GM06990 (cell line): ENCODE measurements at regions not wholly inside any gene's neighbourhood (a gene's known extent, or its start where the extent isn't known, plus 50 kb on each side); places are given as distances from the start of the nearest gene placed in this dataset.

Experiments used
- DNase-seq: peaks from one replicate; pipeline ENCODE4 v3.0.0-alpha.2; 2011; ENCODE audit not compliant: insufficient read length; ENCODE audit errors: extremely low read depth
- H3K27me3 ChIP-seq: replicated peaks from 2 replicates; pipeline ENCODE4 v1.6.0; 2011; ENCODE audit warnings: low read length; ENCODE audit not compliant: control insufficient read depth, insufficient read depth
- H3K36me3 ChIP-seq: 2 replicates; pipeline ENCODE4 v1.5.1; 2011; ENCODE audit warnings: low read length; ENCODE audit not compliant: control insufficient read depth, insufficient read depth
- H3K4me3 ChIP-seq: replicated peaks from 2 replicates; pipeline ENCODE4 v1.5.1; 2011; ENCODE audit warnings: low read depth, mild to moderate bottlenecking, control low read depth, low read length
- TF ChIP-seq, protein P1 (sequence below): IDR thresholded peaks from 2 replicates; pipeline ENCODE4 v1.5.1; 2011; ENCODE audit warnings: low read length, control low read depth, mild to moderate bottlenecking, inconsistent platforms; ENCODE audit not compliant: insufficient read depth, poor library complexity, severe bottlenecking

- TF ChIP-seq, protein P1, sequence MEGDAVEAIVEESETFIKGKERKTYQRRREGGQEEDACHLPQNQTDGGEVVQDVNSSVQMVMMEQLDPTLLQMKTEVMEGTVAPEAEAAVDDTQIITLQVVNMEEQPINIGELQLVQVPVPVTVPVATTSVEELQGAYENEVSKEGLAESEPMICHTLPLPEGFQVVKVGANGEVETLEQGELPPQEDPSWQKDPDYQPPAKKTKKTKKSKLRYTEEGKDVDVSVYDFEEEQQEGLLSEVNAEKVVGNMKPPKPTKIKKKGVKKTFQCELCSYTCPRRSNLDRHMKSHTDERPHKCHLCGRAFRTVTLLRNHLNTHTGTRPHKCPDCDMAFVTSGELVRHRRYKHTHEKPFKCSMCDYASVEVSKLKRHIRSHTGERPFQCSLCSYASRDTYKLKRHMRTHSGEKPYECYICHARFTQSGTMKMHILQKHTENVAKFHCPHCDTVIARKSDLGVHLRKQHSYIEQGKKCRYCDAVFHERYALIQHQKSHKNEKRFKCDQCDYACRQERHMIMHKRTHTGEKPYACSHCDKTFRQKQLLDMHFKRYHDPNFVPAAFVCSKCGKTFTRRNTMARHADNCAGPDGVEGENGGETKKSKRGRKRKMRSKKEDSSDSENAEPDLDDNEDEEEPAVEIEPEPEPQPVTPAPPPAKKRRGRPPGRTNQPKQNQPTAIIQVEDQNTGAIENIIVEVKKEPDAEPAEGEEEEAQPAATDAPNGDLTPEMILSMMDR = no peak
- no peaks in the 10 kb centered on the region for H3K36me3 ChIP-seq
- H3K27me3 ChIP-seq = no peaks in the 10 kb centered on the region
- no peak for DNase-seq
- no peak overlapping the region for H3K4me3 ChIP-seq
Measured at GRCh38 chr2:147588191-147588590, 256.6 kb upstream of the ACVR2A start.

GRCh38 chr2:147578529-147578928, 266.3 kb upstream of the ACVR2A start:
- TF ChIP-seq, protein P1 = no peak
- no peak for DNase-seq
- Histone ChIP-seq H3K36me3 (no peaks in the 10 kb centered on the region), H3K4me3 (no peak overlapping the region), H3K27me3 (no peaks in the 10 kb centered on the region; the same call in 1 of the 2 replicates)

- DNase-seq = no peak
- TF ChIP-seq, protein P1 = no peak
- Histone ChIP-seq H3K27me3 (no peaks in the 10 kb centered on the region; the same call in 1 of the 2 replicates), H3K36me3 (no peaks in the 10 kb centered on the region), H3K4me3 (no peak overlapping the region)
Measured at GRCh38 chr2:147577998-147578380, 266.8 kb upstream of the ACVR2A start.

DNA sequence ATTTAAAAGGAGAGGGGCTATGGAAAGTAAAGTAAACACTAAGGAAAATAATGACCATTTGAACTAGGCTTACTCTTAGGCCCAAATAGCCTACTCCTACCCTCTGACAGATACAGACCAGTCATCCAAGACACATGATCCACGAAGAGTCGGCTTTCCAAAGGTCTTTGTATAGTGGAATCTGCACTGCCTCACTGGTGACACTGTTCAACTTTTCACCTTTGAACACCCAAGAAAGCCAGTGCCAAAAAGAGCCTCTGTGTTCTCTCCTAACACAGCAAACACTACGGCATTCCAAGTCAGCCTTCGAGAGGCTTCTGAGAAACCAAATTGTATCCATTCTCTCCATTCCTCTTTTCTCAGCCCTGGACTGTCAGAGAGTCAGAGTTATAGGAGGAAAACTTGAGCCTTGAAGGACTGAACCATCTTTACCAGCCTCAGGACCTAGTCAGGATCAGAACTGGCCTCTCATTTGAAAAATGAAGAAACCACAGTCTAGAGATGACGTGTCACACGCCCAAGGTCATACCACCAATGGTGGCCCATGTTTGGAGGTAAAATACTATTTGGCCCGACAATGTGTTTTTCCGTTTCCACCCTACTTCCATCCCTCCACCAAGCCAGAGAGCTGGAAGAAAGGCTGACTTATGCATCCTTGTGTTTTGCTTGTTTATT, 267.4 kb upstream of the ACVR2A start:
- Histone ChIP-seq H3K36me3 (no peaks in the 10 kb centered on the region), H3K4me3 (no peak overlapping the region), H3K27me3 (no peaks in the 10 kb centered on the region; the same call in 1 of the 2 replicates)
- TF ChIP-seq, protein P1 = no peak
- no peak for DNase-seq

DNA sequence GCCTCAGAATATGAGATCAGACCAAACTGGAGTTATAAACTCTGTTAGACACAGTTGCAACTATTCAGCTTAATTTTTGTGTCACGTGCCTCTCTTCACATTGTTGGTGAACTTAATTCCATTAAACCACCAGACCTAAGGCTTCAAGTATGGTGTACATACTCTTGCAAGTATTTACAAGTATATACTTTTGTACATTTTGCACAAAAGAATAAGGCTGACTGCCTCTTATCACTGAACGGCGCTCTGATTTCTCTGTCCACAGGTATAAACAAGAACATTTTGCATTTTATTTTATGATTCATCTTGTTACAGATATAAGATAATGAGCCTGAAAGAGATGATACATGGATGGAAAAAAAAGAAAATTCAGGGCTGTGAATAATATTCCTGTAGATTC, 269.7 kb upstream of the ACVR2A start:
- H3K36me3 ChIP-seq = no peaks in the 10 kb centered on the region
- no peaks in the 10 kb centered on the region; the same call in 1 of the 2 replicates for H3K27me3 ChIP-seq
- DNase-seq = no peak
- no peak overlapping the region for H3K4me3 ChIP-seq
- TF ChIP-seq, protein P1 = no peak

DNA sequence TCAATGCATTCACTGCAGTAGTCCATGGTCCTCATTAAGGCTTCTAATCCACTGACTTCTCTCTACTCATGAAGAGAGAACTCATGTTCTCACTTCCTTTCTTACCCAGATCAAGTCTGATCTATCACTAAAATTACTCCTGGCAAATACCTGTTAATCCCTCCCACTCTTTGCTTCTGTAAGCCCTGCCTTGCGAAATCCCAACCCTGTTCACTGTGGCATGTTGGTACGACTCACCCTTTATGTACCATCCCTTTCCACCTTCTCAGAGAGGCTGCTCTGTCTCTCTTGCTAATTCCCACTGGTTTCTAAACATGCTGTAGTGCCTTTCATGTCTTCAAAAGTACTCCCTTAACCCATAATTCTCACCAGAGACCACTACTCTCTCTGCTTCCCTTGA, 272.2 kb upstream of the ACVR2A start:
- H3K27me3 ChIP-seq = no peaks in the 10 kb centered on the region
- H3K36me3 ChIP-seq = no peaks in the 10 kb centered on the region
- H3K4me3 ChIP-seq = no peak overlapping the region
- no peak for DNase-seq
- TF ChIP-seq, protein P1 = no peak
